Upper lobe of right lung (tissue), 1 donor: ENCODE measurements at regions not wholly inside any gene's neighbourhood (a gene's known extent, or its start where the extent isn't known, plus 50 kb on each side); places are given as distances from the start of the nearest gene placed in this dataset.

Source experiments
- ATAC-seq: fragments of 200-7000 bp; cut with Tn5 transposase; one replicate; pipeline ENCODE4 v1.9.1; 2020; ENCODE audit warnings: mild to moderate bottlenecking, moderate library complexity
- DNase-seq: peaks from one replicate; pipeline ENCODE4 v3.0.0-alpha.2; 2020
- H3K27ac ChIP-seq: fragments of 200-600 bp; one replicate; pipeline ENCODE4 v1.8.0; 2022
- H3K27me3 ChIP-seq: fragments of 200-600 bp; one replicate; pipeline ENCODE4 v1.8.0; 2022; ENCODE audit warnings: mild to moderate bottlenecking
- H3K36me3 ChIP-seq: fragments of 200-600 bp; one replicate; pipeline ENCODE4 v1.8.0; 2022
- H3K4me1 ChIP-seq: fragments of 200-600 bp; one replicate; pipeline ENCODE4 v1.8.0; 2022
- H3K4me3 ChIP-seq: fragments of 200-600 bp; one replicate; pipeline ENCODE4 v1.8.0; 2022; ENCODE audit warnings: mild to moderate bottlenecking
- H3K9me3 ChIP-seq: fragments of 200-600 bp; one replicate; pipeline ENCODE4 v1.8.0; 2022
- intact Hi-C: fragments of 100-400 bp; cut with DNase I; formaldehyde crosslinking; loops from one replicate; pipeline ENCODE4 v1.11.0; 2022
- TF ChIP-seq, protein P1 (sequence below): fragments of 200-600 bp; IDR thresholded peaks from one replicate; pipeline ENCODE4 v1.8.0; 2022; ENCODE audit warnings: antibody characterized with exemption
- donor health status: DM: no; HTN: yes; CAD: no; lungs with severe emphysema.

- DNase-seq (no peak), ATAC-seq (no peak)
- TF ChIP-seq, protein P1, sequence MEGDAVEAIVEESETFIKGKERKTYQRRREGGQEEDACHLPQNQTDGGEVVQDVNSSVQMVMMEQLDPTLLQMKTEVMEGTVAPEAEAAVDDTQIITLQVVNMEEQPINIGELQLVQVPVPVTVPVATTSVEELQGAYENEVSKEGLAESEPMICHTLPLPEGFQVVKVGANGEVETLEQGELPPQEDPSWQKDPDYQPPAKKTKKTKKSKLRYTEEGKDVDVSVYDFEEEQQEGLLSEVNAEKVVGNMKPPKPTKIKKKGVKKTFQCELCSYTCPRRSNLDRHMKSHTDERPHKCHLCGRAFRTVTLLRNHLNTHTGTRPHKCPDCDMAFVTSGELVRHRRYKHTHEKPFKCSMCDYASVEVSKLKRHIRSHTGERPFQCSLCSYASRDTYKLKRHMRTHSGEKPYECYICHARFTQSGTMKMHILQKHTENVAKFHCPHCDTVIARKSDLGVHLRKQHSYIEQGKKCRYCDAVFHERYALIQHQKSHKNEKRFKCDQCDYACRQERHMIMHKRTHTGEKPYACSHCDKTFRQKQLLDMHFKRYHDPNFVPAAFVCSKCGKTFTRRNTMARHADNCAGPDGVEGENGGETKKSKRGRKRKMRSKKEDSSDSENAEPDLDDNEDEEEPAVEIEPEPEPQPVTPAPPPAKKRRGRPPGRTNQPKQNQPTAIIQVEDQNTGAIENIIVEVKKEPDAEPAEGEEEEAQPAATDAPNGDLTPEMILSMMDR, result no peak
- no peak overlapping the region for H3K4me3 ChIP-seq
- H3K27ac ChIP-seq, result no peak overlapping the region
- intact Hi-C loops, result no loop called here
- peaks cover 11% of the 10 kb centered on the region for H3K4me1 ChIP-seq
- H3K27me3 ChIP-seq, result no peaks in the 10 kb centered on the region
- H3K9me3 ChIP-seq, result no peaks in the 10 kb centered on the region
- no peaks in the 10 kb centered on the region for H3K36me3 ChIP-seq
These were observed 159.2 kb upstream of the CST7 start for GRCh38 chr20:24789877-24790276.

DNA sequence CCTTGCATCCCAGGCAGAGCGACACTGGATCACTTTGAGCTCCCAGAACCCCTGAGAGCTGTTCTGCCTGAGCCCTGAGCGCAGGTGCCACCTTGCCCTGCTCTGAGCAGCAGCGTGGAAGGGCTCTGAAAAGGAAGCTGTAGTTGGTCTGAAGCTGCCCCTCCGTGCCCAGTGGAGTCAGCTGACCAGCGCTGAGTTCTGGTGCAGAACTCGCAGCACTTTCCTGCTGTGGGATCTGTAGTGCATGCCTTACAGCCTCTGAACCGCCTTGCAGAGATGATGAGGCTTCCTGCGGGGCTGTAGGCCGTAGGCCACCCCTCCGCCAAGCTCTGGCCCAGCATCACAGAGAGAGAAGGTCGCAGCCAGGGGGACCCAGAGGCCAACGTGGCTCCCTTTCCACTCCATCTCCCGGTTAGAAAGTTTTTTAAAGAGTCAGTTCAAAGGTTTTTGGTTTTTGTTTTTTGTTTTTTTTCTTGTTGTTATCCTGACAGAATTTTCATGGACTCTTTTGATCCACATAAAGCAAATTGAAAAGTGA lies 158.3 kb upstream of the CST7 start:
- no peaks in the 10 kb centered on the region for H3K36me3 ChIP-seq
- intact Hi-C loops, result no loop called here
- H3K27me3 ChIP-seq, result no peaks in the 10 kb centered on the region
- no peak overlapping the region for H3K27ac ChIP-seq
- ATAC-seq (no peak), DNase-seq (no peak)
- no peak overlapping the region for H3K4me3 ChIP-seq
- H3K9me3 ChIP-seq, result no peaks in the 10 kb centered on the region
- TF ChIP-seq, protein P1, result no peak
- peaks cover 2% of the 10 kb centered on the region for H3K4me1 ChIP-seq

DNA sequence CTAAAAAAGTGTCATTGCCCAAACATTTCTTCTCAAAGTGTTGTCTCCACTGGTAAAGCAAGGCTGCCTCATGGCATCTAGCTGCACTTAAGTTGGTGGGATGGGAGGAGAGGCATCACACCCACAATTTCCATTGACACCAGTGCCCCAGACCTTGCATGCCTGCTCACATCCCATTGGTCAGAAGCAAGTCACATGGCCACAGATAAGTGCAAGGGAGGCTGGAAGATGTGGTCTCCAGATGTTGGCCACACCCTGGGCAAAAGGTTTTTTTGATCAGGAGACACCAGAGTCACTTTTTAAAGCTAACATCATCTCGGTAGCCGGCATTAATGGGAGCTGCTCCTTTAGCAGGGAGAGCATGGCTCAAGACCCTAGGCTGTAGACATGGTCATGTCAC lies 157.1 kb upstream of the CST7 start:
- Histone ChIP-seq H3K4me1 (no peaks in the 10 kb centered on the region), H3K4me3 (no peak overlapping the region), H3K27me3 (no peaks in the 10 kb centered on the region), H3K36me3 (no peaks in the 10 kb centered on the region), H3K27ac (no peak overlapping the region), H3K9me3 (no peaks in the 10 kb centered on the region)
- DNase-seq, result no peak
- no peak for ATAC-seq
- intact Hi-C loops, result no loop called here
- TF ChIP-seq, protein P1, result no peak

DNA sequence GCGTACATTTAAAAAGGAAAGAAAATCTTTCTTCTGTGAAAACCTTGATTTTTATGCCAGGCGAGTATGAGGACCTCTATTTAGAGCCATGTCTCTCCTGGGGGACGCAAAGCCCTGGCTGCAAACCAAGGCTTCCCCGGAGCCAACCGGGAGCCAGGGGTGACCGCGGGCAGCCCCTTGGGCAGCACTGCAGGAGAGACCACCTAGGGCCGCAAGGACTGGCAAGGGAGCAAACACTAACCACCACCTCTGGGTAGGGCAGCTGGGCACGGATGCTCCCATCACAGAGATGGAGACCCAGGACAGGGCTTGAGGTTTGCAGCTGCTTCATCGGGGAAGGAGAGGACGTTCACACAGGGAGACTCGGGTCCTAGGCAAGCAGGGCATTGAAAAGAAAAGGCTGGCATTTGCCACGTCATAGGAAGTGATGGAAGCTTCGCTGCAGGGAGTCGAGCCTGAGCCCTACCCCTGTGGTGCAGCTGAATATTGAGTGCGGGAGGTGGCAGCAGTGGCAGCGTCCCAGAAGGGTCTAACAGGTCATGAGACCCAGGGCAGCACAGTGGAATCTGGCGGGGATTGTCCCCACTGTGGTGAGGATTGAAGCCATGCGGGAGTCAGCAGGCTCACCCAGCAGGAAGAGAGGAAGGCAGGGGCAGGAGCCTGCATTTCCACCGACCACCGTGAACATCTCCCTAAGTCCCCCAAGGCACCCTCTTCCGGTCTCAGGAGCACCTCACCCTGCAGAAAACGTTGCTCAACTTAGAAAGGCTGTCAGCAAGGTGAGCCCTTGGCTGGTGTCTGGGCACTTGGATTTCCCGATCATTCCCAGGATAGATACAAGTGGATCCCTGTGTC lies 156.2 kb upstream of the CST7 start:
- Histone ChIP-seq H3K27ac (no peak overlapping the region), H3K4me1 (no peaks in the 10 kb centered on the region), H3K9me3 (no peaks in the 10 kb centered on the region), H3K36me3 (no peaks in the 10 kb centered on the region), H3K4me3 (no peak overlapping the region), H3K27me3 (no peaks in the 10 kb centered on the region)
- DNase-seq (no peak), ATAC-seq (no peak)
- intact Hi-C loops, result no loop called here
- TF ChIP-seq, protein P1, result no peak

GRCh38 chr20:24795436-24795835 lies 153.6 kb upstream of the CST7 start:
- intact Hi-C loops, result no loop called here
- Histone ChIP-seq H3K4me3 (no peak overlapping the region), H3K4me1 (no peaks in the 10 kb centered on the region), H3K36me3 (no peaks in the 10 kb centered on the region), H3K9me3 (no peaks in the 10 kb centered on the region), H3K27ac (no peak overlapping the region), H3K27me3 (no peaks in the 10 kb centered on the region)
- no peak for DNase-seq
- TF ChIP-seq, protein P1, result no peak
- ATAC-seq, result peak; percentile 51
